ENCODE measurements at regions not wholly inside any gene's neighbourhood (a gene's known extent, or its start where the extent isn't known, plus 50 kb on each side); places are given as distances from the start of the nearest gene placed in this dataset.

GRCh38 chr6:79864001-79864400, 83.4 kb downstream of the ELOVL4 start:
- TF ChIP-seq ZBTB7A (IDR thresholded peaks at IDR 0.05; ENCODE audit: low read depth) (no peak), CREB1 (IDR thresholded peaks at IDR 0.05; ENCODE audit: low read depth) (no peak), EP300 (IDR thresholded peaks at IDR 0.05; ENCODE audit: borderline replicate concordance) (no peak), RAD21 (IDR thresholded peaks at IDR 0.05; ENCODE audit: low read depth) (no peak), YY1 (IDR thresholded peaks at IDR 0.05; ENCODE audit: low read depth) (no peak), TEAD4 (IDR thresholded peaks at IDR 0.05) (no peak), REST (IDR thresholded peaks at IDR 0.05; ENCODE audit: low read depth) (no peak)

Measured in Ishikawa (cell line).